K562 (cell line): ENCODE measurements at regions not wholly inside any gene's neighbourhood (a gene's known extent, or its start where the extent isn't known, plus 50 kb on each side); places are given as distances from the start of the nearest gene placed in this dataset.

ENCODE experiments used
- ATAC-seq: fragments of 200-7000 bp; cut with Tn5 transposase; 3 replicates; pipeline ENCODE4 v1.9.1; 2020; ENCODE audit warnings: moderate library complexity
- BruUV-seq: library from RNA; stranded (reverse); fragments of 400-500 nt; replicated peaks from 2 replicates; lab custom pipeline; 2021; lab: Mats Ljungman, UMichigan
- CTCF ChIA-PET: fragments of 300-600 bp; formaldehyde crosslinking; extraction: SDS; loops from one replicate; lab custom pipeline; 2021; ENCODE audit warnings: low intra/inter-chr PET ratio; lab: Yijun Ruan, JAX
- POLR2A ChIA-PET: fragments of 300-600, 350-650 bp; sonication (Branson Sonifier 250); formaldehyde crosslinking; extraction: SDS; loops from one replicate; lab custom pipeline; 2021; ENCODE audit warnings: antibody characterized with exemption, inconsistent platforms; lab: Yijun Ruan, JAX
- DNase-seq, 4 experiments: peaks; one replicate each; pipeline versions ENCODE4 v3.0.0 to v3.0.0-alpha.2; 2011 to 2018; ENCODE audit warnings: low spot score in 3 of 4, mixed read lengths in 3 of 4; ENCODE audit errors: extremely low read depth in 1 of 4
- FAIRE-seq: peaks from 2 replicates; lab custom pipeline; 2011; peaks lifted over from hg19 to GRCh38; lab: Jason Lieb, UNC
- H2AFZ ChIP-seq: 2 replicates; pipeline ENCODE4 v1.6.0; 2011; ENCODE audit warnings: low read depth, low read length, control low read depth, inconsistent platforms
- H3K27ac ChIP-seq: fragments of 200-600 bp; 3 replicates; pipeline ENCODE4 v1.8.0; 2011; ENCODE audit warnings: low read depth, mild to moderate bottlenecking, control low read depth, inconsistent platforms, low read length, moderate library complexity, mixed read lengths; ENCODE audit errors: extremely low read depth
- H3K27me3 ChIP-seq, 2 experiments: fragments of 300-600 bp in 1 of 2; 2 replicates in 1 of 2; 3 replicates in 1 of 2; pipeline versions ENCODE4 v1.6.0 to v1.8.0; 2011; ENCODE audit warnings: inconsistent platforms in 2 of 2, low read length in 2 of 2, mild to moderate bottlenecking in 1 of 2, mixed read lengths in 1 of 2, moderate library complexity in 1 of 2; ENCODE audit not compliant: control insufficient read depth in 2 of 2, insufficient read depth in 2 of 2
- H3K36me3 ChIP-seq: fragments of 300-600 bp; 3 replicates; pipeline ENCODE4 v1.8.0; 2011; ENCODE audit warnings: mild to moderate bottlenecking, low read length, inconsistent platforms; ENCODE audit not compliant: control insufficient read depth, insufficient read depth
- H3K4me1 ChIP-seq, 2 experiments: fragments of 200-600 bp in 1 of 2; replicated peaks in 1 of 2; 2 replicates in 1 of 2; 3 replicates in 1 of 2; pipeline versions ENCODE4 v1.5.1 to v1.8.0; 2011; ENCODE audit warnings: inconsistent platforms in 2 of 2, low read length in 2 of 2, mild to moderate bottlenecking in 1 of 2, mixed read lengths in 1 of 2, moderate library complexity in 1 of 2; ENCODE audit not compliant: control insufficient read depth in 2 of 2, insufficient read depth in 2 of 2
- H3K4me2 ChIP-seq: 2 replicates; pipeline ENCODE4 v1.6.1; 2011; ENCODE audit warnings: low read length, control low read depth, inconsistent platforms, mixed read lengths; ENCODE audit not compliant: insufficient read depth
- H3K4me3 ChIP-seq: fragments of 200-600 bp; sonication (generic), shearing (Covaris generic); 2 replicates; pipeline ENCODE4 v1.5.1; 2016; ENCODE audit warnings: control low read depth, inconsistent platforms
- H3K79me2 ChIP-seq: fragments of 200-600 bp; 3 replicates; pipeline ENCODE4 v1.8.0; 2011; ENCODE audit warnings: low read length, inconsistent platforms; ENCODE audit not compliant: control insufficient read depth, insufficient read depth
- H3K9ac ChIP-seq, 2 experiments: 2 replicates each; pipeline versions ENCODE4 v1.6.0 to v1.6.1; 2011; ENCODE audit warnings: low read depth in 2 of 2, low read length in 2 of 2, control low read depth in 1 of 2, inconsistent platforms in 1 of 2, mild to moderate bottlenecking in 1 of 2, mixed read lengths in 1 of 2; ENCODE audit not compliant: insufficient read depth in 1 of 2
- H3K9me1 ChIP-seq: one replicate; pipeline ENCODE4 v1.6.0; 2011; ENCODE audit warnings: inconsistent platforms, mild to moderate bottlenecking, low read length, moderate library complexity; ENCODE audit not compliant: control insufficient read depth, insufficient read depth
- H3K9me3 ChIP-seq: replicated peaks from 2 replicates; pipeline ENCODE4 v1.5.1; 2011; ENCODE audit warnings: low read depth, low read length, inconsistent platforms; ENCODE audit not compliant: control insufficient read depth, insufficient read depth
- H4K20me1 ChIP-seq: replicated peaks from 2 replicates; pipeline ENCODE4 v1.6.1; 2011; ENCODE audit warnings: low read length, inconsistent platforms, mixed read lengths; ENCODE audit not compliant: control insufficient read depth, insufficient read depth
- MAFK ChIP-seq: IDR thresholded peaks from 2 replicates; pipeline ENCODE4 v1.6.1; 2011; ENCODE audit warnings: low read length, improper control_type of control experiment
- MTA1 ChIP-seq: fragments of 450-650 bp; IDR thresholded peaks from 2 replicates; pipeline ENCODE4 v1.6.1; 2017; ENCODE audit warnings: borderline replicate concordance
- NR3C1 ChIP-seq: sonication (generic); formaldehyde crosslinking; IDR thresholded peaks from 2 replicates; pipeline ENCODE4 v1.8.1; 2022; ENCODE audit warnings: missing genetic modification reagents
- ZNF232 ChIP-seq: sonication (generic); formaldehyde crosslinking; IDR thresholded peaks from 2 replicates; pipeline ENCODE4 v1.8.0; 2022; ENCODE audit warnings: mild to moderate bottlenecking, missing genetic modification reagents
- ZNF316 ChIP-seq: fragments of 450-650 bp; IDR thresholded peaks from 2 replicates; pipeline ENCODE4 v1.6.1; 2016
- WGBS: fragments of 100-300 bp; shearing (Covaris generic); methylation state at CpG from one replicate; pipeline ENCODE4 v1.1.6; 2016; ENCODE audit warnings: low coverage, mixed read lengths; ENCODE audit not compliant: insufficient coverage; ENCODE audit errors: missing lambda C conversion rate; 5-methylcytosine and 5-hydroxymethylcytosine counted together
- in situ Hi-C: fragments of 300-500 bp; cut with MboI; formaldehyde crosslinking; loops from 4 replicates; pipeline ENCODE4 v1.15.0; 2018; ENCODE audit warnings: inconsistent platforms, mixed read lengths
- intact Hi-C: fragments of 100-400 bp; cut with micrococcal nuclease; formaldehyde crosslinking; loops from 2 replicates; pipeline ENCODE4 v1.14.2; 2022

DNA sequence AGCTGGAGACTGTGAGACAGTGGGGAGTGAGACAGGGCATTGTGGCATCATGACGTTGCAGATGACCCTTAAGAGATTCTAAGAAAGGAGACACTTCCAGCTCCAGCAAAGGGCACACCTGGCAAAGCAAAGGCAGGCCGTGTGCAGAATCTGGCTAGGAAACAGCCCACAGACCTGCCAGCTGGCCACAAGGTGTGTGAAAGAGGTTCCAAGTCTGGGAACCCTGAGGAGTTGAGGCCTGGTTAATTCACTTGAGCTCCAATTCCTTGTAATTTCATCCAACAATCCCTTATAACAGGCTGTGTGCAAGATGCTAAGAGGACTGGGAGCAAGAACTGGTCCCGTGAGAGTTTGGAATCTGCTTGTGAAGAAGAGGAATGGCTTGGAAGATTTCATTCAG is 72.8 kb upstream of the FAM9A start:
- H3K27ac ChIP-seq: no peak overlapping the region
- FAIRE-seq (no peak), ATAC-seq (no peak)
- 0% methylated on average over 2 of the region's 3 CpGs for WGBS
- ChIA-PET POLR2A (no interaction called here), CTCF (no interaction called here)
- in situ Hi-C loops: no loop called here
- H4K20me1 ChIP-seq: no peaks in the 10 kb centered on the region
- H3K27me3 ChIP-seq: no peaks in the 10 kb centered on the region
- H3K4me3 ChIP-seq: no peak overlapping the region
- no peak overlapping the region for H3K4me2 ChIP-seq
- no peak overlapping the region for H3K9ac ChIP-seq
- H3K79me2 ChIP-seq: no peaks in the 10 kb centered on the region
- intact Hi-C loops: no loop called here
- H3K4me1 ChIP-seq: no peaks in the 10 kb centered on the region
- no peaks in the 10 kb centered on the region for H3K9me1 ChIP-seq
- H3K36me3 ChIP-seq: no peaks in the 10 kb centered on the region
- no peak for TF ChIP-seq ZNF232 (CRISPR knock-in tag)
- no peak for TF ChIP-seq NR3C1
- TF ChIP-seq, all 486 proteins: peak for 0
- DNase-seq: no peak
- Histone ChIP-seq H3K9me3 (no peaks in the 10 kb centered on the region), H2AFZ (no peak overlapping the region)
- BruUV-seq: no TSS peak

- in situ Hi-C loops (no loop called here), intact Hi-C loops (no loop called here)
- H3K27ac ChIP-seq: no peak overlapping the region
- no peak overlapping the region for H3K4me3 ChIP-seq
- DNase-seq: no peak
- no peaks in the 10 kb centered on the region for H3K79me2 ChIP-seq
- no peaks in the 10 kb centered on the region for H3K9me1 ChIP-seq
- H3K36me3 ChIP-seq: no peaks in the 10 kb centered on the region
- H2AFZ ChIP-seq: no peak overlapping the region
- no peak overlapping the region for H3K9ac ChIP-seq
- ChIA-PET POLR2A (no interaction called here), CTCF (no interaction called here)
- TF ChIP-seq MAFK (peak; percentile 46; the same call in 1 of the 2 replicates), ZNF316 (peak; percentile 30; the same call in 1 of the 2 replicates), MTA1 (no peak)
- no peak overlapping the region for H3K4me2 ChIP-seq
- no peak for FAIRE-seq
- no peaks in the 10 kb centered on the region for H3K27me3 ChIP-seq
- no peaks in the 10 kb centered on the region for H3K4me1 ChIP-seq
- no peaks in the 10 kb centered on the region for H4K20me1 ChIP-seq
- ATAC-seq: no peak
- WGBS: 0% methylated on average over 2 of the region's 2 CpGs
- BruUV-seq: no TSS peak
- H3K9me3 ChIP-seq: no peaks in the 10 kb centered on the region
These were observed 71.9 kb upstream of the FAM9A start for GRCh38 chrX:8873102-8873501.
